MG63 (cell line): ENCODE measurements at regions not wholly inside any gene's neighbourhood (a gene's known extent, or its start where the extent isn't known, plus 50 kb on each side); places are given as distances from the start of the nearest gene placed in this dataset.

Experiments
- DNase-seq: peaks from one replicate; pipeline ENCODE4 v3.0.0-alpha.2; 2020
- H3K27me3 ChIP-seq: fragments of 250-450 bp; sonication (Bioruptor Pico); 2 replicates; pipeline ENCODE4 v1.5.1; 2020; ENCODE audit warnings: mild to moderate bottlenecking, moderate library complexity
- H3K36me3 ChIP-seq: fragments of 250-450 bp; sonication (Bioruptor Pico); 2 replicates; pipeline ENCODE4 v1.5.1; 2020; ENCODE audit warnings: mild to moderate bottlenecking, moderate library complexity
- H3K4me3 ChIP-seq: fragments of 250-450 bp; sonication (Bioruptor Pico); 2 replicates; pipeline ENCODE4 v1.5.1; 2020; ENCODE audit warnings: mild to moderate bottlenecking, moderate library complexity
- H3K9me3 ChIP-seq: fragments of 250-450 bp; sonication (Bioruptor Pico); 2 replicates; pipeline ENCODE4 v1.5.1; 2020; ENCODE audit warnings: mild to moderate bottlenecking, moderate library complexity

DNA sequence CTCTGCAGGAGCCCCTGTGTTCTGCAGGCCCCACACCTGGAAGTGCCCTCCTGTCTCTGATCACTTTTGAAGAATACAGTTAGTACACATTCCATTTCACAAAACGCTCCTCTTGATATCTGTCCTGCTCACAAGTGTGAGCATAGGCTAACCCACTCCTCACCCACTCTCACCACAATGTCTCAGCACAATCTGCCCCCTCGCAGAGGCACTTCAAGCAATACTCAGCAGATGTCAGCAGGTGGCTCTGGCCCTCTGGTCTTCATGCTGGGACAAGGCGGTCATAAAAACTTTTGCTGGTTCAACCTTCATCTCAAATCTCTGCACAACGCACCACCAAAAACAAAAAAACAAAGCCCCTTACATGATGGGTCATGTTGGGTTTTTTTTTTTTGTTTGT, 671.2 kb downstream of the MATN1 start:
- no peaks in the 10 kb centered on the region for H3K36me3 ChIP-seq
- H3K27me3 ChIP-seq: peaks cover 14% of the 10 kb centered on the region
- no peak for DNase-seq
- no peak overlapping the region for H3K4me3 ChIP-seq
- no peaks in the 10 kb centered on the region for H3K9me3 ChIP-seq

DNA sequence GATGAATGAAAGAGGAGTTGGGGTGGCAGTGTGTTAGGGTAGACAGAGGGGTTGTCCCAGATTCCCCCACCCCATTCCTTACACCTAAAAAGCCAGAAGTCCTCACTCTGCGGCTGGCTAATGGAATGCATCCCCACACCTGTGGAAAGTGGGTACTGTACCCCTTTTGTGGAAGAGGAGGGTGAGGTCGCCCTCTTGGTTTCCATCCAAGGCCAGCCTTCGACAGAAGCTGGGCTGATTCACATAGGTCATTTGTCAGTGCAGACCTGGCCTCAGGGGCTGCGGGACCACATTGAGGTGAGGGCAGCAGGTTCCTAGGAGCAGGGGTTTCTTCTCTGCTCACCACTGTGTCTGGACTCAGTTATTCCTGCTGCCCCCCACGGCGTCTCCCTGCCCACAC, 671.6 kb downstream of the MATN1 start:
- Histone ChIP-seq H3K9me3 (no peaks in the 10 kb centered on the region), H3K4me3 (no peak overlapping the region), H3K36me3 (no peaks in the 10 kb centered on the region), H3K27me3 (peaks cover 14% of the 10 kb centered on the region)
- no peak for DNase-seq

DNA sequence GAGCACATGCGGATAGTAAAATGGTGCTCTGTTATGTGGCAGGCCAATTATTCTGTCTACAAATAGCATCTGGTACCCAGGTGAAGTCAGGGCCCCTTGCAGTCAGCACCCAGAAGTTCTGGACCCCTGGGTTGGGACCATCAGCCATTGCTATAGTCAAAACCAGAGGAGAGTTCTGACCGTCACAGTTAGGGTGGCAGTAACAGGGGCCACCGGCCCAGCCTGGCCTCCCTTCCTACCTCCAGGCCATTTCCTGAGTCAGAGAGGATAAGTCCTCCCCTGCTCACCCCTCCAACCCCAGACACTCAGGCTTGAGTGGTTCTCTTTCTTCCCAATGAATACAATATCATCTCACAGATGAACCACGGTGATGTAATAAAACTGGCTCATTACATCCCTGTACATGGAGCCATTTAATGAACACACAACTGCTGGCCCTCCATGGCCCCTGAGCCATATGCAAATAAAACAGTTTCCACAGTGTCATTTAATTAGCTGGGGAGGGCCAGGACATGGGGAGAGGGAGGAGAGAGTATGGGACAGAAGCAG, 673.6 kb downstream of the MATN1 start:
- Histone ChIP-seq H3K36me3 (no peaks in the 10 kb centered on the region), H3K9me3 (no peaks in the 10 kb centered on the region), H3K4me3 (no peak overlapping the region), H3K27me3 (peaks cover 10% of the 10 kb centered on the region)
- DNase-seq: no peak

DNA sequence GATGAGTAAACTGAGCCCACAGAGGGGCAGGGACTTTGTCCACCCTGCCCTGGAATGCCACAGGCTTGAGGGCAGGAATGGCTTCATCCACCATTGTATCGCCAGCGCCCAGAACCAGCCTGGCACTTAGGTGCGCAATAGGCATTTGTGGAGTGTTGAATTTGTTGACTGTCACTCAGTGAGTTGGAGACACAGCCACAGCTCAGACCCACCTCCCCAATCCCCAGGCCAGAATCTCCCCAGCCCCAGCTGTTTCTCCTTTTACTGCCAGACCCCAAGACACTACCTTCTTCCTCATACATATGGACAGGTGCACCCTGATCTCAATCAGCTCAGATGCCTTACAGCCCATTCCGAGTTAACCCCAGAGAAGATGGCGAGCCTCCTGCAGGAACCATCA, 674.5 kb downstream of the MATN1 start:
- Histone ChIP-seq H3K9me3 (no peaks in the 10 kb centered on the region), H3K36me3 (no peaks in the 10 kb centered on the region), H3K27me3 (peaks cover 2% of the 10 kb centered on the region; the same call in 1 of the 2 replicates), H3K4me3 (no peak overlapping the region)
- no peak for DNase-seq

DNA sequence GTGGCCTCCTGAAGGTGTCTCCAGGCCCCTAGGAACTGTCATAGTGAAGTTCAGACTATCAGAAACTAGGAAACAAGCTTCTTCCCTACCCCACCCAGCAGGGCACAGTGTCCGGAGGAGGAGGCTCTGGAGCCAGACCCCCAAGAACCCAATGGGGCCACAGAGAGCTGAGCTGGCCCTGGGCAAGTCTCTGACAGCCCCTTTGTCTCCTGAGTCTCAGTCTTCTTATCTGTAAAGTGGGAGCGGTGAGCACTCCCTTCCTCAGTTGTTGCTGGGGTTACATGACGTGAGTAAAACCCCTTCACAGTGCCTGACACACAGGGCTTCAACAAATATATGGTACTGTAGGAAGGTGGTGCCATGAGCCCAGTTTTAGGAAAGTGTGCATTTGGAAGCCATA, 675.8 kb downstream of the MATN1 start:
- no peaks in the 10 kb centered on the region for H3K36me3 ChIP-seq
- H3K27me3 ChIP-seq: no peaks in the 10 kb centered on the region; the same call in 1 of the 2 replicates
- H3K9me3 ChIP-seq: no peaks in the 10 kb centered on the region
- DNase-seq: no peak
- H3K4me3 ChIP-seq: no peak overlapping the region

DNA sequence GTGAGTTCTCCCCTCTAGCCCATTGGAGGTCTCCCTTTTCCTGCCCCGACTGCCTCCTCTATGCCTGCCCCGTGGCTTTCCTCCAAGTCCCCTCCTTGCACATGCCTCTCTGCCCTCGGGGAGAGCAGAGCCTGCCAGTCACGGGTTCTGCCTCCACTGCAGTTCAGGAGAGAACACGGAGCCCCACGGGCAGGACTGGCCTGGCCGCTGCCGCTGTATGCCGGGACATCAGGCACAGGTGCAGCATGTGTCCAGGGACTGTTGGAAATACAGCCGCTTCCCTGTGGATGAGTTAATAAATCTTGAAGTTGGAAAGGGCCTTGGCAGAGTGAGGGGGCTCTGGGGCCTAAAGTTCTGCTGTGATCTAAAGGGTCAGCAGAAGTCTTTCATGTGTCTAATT, 676.6 kb downstream of the MATN1 start:
- H3K27me3 ChIP-seq: no peaks in the 10 kb centered on the region; the same call in 1 of the 2 replicates
- H3K36me3 ChIP-seq: no peaks in the 10 kb centered on the region
- DNase-seq: no peak
- no peaks in the 10 kb centered on the region for H3K9me3 ChIP-seq
- no peak overlapping the region for H3K4me3 ChIP-seq

DNA sequence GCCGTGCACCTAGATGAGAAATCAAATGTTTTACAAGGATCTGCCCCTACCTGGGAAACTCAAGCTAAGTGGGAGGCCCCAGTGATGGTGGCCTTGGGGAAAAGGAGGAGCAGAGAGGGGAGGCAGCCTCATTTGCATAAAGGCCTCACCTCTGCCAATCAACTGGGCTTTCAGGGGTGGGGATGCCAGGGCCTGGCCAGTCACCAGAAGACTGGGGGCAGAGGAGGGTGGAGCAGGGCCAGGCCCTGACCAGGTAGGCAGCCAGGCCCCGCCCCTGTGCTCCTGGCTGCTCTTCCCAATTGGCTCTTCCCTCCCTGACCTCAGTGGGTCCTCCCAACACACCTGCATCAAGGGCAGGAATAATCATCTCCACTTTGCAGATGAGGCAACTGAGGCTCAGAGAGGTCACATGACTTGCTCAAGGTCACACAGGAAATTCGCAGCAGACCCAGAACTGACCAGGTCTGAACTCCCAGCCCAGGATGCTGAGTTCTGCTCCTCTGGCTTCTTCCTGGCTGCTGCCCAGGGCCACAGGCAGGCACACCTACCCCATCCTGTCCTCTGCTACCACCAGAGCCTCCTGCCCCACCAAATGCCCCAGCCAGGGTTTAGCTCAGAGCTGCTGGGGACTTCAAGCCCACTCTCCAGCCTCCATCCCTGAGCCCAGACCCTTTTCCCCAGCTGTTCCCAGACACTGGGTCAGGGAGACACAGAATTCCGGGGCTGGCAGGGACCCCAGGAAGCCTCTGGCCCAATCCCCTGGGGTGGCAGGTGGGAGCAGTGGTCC, 677.9 kb downstream of the MATN1 start:
- no peaks in the 10 kb centered on the region for H3K9me3 ChIP-seq
- no peak for DNase-seq
- H3K27me3 ChIP-seq: no peaks in the 10 kb centered on the region; the same call in 1 of the 2 replicates
- no peak overlapping the region for H3K4me3 ChIP-seq
- no peaks in the 10 kb centered on the region for H3K36me3 ChIP-seq

DNA sequence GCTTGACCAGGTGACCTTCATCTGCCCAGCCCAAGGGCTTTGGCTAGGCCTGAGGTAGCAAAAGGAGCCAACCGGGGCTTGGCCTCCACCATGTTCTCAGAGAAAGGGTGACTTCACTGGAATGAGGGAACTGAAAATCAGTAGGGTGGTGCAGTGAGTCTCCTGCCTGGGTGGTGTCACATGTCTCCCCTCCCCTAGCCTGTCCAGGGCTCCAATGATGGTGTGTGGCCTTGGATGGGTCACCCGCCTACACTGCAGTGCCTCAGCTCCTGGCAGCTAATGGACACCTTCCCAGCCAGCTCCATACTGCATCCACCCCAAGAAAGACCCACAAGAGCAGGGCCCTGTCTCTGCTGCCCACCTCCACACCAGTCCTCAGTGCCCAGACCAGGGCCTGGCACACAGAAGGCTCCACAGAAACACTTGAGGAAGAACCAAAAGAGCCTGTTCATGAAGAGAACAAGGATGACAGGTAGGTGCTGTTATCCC, 678.7 kb downstream of the MATN1 start:
- Histone ChIP-seq H3K27me3 (no peaks in the 10 kb centered on the region), H3K9me3 (no peaks in the 10 kb centered on the region), H3K4me3 (no peak overlapping the region), H3K36me3 (no peaks in the 10 kb centered on the region)
- no peak for DNase-seq

DNA sequence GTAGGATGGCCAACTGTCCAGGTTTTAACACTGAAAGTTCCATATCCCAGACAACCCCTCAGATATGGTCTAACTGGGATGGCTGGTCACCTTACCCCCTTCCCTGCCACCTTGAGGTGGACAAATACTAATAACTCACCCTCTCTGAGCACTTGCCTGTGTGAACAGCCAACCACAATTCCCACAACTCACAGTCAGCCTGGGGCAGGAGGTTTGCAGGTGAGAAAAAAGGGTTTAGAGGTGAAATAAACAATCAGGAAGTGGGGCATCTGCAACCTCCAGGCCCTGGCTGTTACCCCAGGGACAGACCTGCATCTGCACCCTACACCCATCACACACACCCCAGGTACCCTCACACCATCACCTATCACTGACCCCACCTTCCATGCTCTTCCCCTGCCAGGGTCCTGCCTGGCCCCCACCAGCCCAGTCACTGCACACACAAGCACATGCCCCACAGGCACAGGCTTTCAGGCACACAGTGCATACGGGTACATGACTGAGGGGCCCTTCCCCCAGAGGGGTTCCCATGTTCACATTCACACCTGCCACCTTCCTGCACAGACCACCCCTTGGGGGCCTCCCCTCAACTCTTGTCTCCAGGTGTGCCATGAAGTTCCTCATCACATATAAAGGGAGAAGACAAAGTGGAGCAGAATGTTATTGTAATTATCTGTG, 679.5 kb downstream of the MATN1 start:
- no peak overlapping the region for H3K4me3 ChIP-seq
- DNase-seq: no peak
- H3K27me3 ChIP-seq: no peaks in the 10 kb centered on the region
- no peaks in the 10 kb centered on the region for H3K36me3 ChIP-seq
- H3K9me3 ChIP-seq: no peaks in the 10 kb centered on the region

DNA sequence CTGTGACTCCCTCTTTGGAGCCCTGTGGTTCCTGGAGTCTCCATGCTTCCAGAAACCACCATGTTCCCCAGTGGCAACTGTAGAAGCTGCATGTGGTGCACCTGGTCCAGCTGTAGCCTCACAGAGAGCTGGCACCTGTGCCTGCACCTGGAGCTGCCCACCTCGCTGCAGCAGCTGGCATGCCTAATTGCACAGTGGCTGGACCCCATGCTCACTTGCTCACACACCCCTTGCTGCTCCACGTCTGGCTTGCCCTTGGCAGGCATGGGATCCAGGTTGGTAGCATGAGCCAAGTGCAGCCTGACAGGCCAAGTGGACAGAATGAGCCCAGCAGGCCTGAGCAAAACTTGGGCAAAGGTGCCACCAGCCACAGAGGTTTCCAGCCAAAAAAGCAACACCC, 680.1 kb downstream of the MATN1 start:
- no peak for DNase-seq
- Histone ChIP-seq H3K9me3 (no peaks in the 10 kb centered on the region), H3K27me3 (no peaks in the 10 kb centered on the region), H3K36me3 (no peaks in the 10 kb centered on the region), H3K4me3 (no peak overlapping the region)

DNA sequence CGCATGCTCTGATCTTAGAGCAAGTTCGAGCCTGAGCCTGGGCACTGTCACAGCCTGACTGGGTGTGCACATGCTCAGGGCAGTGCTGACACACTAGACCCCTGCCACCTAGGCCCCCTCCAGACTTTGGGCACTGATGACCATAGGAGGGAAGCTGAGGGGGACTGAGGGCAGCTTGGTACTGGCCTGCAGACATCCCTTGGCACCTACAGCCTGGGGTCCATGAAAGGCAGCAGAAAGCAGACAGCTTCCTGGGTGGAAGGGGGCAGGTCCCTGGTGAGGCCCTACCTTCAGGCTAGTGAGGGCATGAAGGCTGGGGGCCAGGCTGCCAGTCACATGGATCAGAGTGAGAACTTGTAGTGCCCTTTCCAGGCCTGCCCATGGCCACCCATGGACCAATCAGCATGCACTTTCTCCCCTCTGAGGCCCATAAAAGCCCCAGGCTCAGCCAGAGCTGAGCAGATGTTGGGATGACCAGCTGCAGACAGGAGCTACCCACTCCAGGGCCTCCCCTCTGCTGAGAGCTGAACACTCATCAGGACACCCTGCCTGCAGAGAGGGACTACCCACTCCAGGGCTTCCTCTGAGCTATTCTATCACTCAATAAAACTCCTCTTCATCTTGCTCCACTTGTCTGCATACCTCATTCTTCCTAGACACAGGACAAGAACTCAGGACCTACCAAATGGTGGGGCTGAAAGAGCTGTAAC, 680.8 kb downstream of the MATN1 start:
- DNase-seq: no peak

DNA sequence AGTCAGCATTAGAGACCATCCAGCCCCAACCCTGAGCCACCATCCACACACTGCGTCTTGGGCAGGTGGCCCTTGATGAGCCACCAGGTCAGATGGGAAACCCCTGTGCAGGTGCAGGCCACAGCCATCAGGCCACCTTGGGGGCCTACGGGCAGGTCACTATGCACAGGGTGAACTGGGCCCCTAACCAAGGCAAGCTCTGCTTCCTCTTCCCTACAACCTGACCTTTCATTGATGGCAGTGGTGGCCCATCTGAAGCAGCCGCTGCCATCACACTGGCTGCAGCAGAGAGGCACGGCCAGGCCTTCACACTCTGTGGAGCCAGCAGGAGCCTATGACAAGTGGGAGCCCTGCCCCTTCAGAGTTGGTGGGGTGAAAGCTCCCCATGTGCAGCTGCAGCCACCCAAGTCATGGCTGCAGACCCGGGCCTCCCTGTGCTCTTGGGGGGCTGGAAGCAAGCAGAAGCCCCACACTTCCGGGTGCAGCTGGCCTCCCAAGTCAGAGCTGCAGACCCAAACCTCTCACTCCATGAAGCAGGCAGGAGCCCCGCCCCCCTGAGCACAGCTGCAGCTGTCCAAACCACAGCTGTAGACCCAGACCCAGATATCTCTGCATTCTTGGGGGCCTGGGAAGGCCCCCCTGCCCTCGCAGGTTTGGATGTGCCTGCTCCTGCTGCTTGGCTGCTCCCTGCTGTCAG, 681.5 kb downstream of the MATN1 start:
- Histone ChIP-seq H3K27me3 (no peaks in the 10 kb centered on the region), H3K36me3 (no peaks in the 10 kb centered on the region), H3K4me3 (no peak overlapping the region), H3K9me3 (no peaks in the 10 kb centered on the region)
- no peak for DNase-seq

More for the DNA sequence above, 680.8 kb downstream of the MATN1 start:
- no peak overlapping the region for H3K4me3 ChIP-seq
- H3K27me3 ChIP-seq: no peaks in the 10 kb centered on the region
- no peaks in the 10 kb centered on the region for H3K9me3 ChIP-seq
- no peaks in the 10 kb centered on the region for H3K36me3 ChIP-seq

DNA sequence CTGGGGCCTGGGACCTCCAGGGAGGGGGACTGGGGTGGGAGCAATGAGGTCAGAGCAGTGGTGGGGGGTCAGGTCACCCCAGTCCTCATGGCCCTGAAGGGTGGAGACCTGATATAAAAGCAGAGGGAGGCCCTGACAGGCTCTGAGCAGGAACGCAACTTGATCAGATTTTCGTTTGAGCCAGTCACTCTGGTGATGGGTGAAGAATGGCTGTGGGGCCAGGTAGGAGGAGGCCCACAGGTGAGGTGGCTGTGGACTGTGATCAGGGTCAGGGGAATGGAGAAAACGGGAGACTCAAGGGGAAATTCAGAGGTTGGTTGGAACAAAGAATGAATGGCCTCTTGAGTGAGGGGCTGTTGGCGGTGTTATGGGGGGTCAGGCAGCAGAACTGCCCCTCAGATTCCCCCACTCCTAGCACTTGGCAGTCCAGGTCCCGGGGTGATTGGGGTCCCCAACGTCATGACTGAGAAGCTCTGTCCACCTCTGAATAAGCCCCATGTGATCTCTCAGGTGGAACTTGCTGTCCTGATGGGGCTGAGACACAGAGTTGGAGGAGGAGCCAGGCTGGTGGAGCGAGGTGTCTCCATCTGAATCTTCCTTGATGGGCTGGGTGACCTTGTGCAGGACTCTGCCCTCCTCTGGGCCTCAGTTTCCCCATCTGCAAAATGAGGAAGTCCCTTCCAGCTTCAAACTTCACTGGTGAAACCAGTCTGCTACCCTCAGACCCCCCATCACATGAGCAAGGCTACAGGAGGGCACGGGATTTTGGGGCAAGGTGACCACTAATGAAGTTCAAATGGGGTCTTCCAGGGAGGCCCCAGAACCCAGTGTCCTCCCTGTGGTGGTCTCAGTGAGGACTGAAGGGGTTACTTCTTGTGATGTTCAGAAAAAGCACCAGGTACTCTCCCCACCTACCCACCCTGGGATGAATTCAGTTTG, 683.0 kb downstream of the MATN1 start:
- H3K27me3 ChIP-seq: no peaks in the 10 kb centered on the region
- no peak overlapping the region for H3K4me3 ChIP-seq
- no peak for DNase-seq
- H3K36me3 ChIP-seq: no peaks in the 10 kb centered on the region
- H3K9me3 ChIP-seq: no peaks in the 10 kb centered on the region

DNA sequence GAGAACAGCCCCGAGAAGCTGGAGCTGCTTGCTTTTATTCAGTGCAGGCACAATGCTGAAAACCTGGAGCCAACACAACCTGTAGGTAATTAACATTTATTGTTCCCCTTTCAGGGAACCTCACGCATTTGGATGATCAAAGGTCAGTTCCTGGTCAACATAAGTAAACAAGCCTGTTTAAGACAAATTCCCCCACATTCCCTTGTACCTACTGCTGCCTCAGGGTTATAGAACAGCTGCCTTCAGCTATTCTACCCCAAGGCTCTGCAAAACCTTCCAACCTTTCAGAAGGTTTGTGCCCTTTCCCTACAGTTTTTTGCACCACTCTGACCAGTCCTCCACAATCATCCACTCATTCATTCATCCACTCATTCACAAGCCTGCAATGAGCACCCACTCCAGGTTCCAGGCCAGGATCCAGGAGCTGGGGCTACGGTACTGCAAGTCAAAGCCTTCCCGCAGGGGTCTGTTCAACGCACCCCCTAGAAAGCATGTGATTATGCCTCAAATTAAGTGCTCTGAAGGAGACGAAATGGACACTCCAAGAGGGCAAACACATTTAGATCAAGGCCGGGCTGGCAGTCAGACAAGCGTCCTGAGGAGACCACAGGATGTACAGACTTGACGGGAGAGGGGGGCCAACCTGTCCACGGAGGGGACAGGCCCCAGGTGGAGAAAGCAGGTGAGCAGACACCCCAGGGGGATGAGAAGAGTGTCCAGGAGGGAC, 683.9 kb downstream of the MATN1 start:
- Histone ChIP-seq H3K9me3 (no peaks in the 10 kb centered on the region), H3K36me3 (no peaks in the 10 kb centered on the region), H3K27me3 (no peaks in the 10 kb centered on the region), H3K4me3 (no peak overlapping the region)
- no peak for DNase-seq
